HG03039 (cell line): ENCODE measurements at regions not wholly inside any gene's neighbourhood (a gene's known extent, or its start where the extent isn't known, plus 50 kb on each side); places are given as distances from the start of the nearest gene placed in this dataset.

Source experiments
- ATAC-seq: cut with Tn5 transposase; IDR thresholded peaks from one replicate; pipeline ENCODE4 v1.9.1; 2021; ENCODE audit warnings: mild to moderate bottlenecking, moderate library complexity; ENCODE audit not compliant: unreplicated experiment

GRCh38 chr1:229024528-229025130 is 246.3 kb upstream of the RAB4A start:
- ATAC-seq = no peak

- no peak for ATAC-seq
These were observed 245.3 kb upstream of the RAB4A start for GRCh38 chr1:229025576-229025975.

GRCh38 chr1:229027158-229027557 is 243.8 kb upstream of the RAB4A start:
- no peak for ATAC-seq

GRCh38 chr1:229027622-229028182 is 243.2 kb upstream of the RAB4A start:
- ATAC-seq = no peak

GRCh38 chr1:229028544-229028943 is 242.4 kb upstream of the RAB4A start:
- ATAC-seq = no peak

GRCh38 chr1:229028987-229029878 is 241.7 kb upstream of the RAB4A start:
- ATAC-seq = no peak

- ATAC-seq = no peak
These were observed 241.1 kb upstream of the RAB4A start for GRCh38 chr1:229029879-229030235.

GRCh38 chr1:229030630-229031029 is 240.3 kb upstream of the RAB4A start:
- ATAC-seq = no peak

- ATAC-seq = no peak
These were observed 239.8 kb upstream of the RAB4A start for GRCh38 chr1:229031061-229031460.

GRCh38 chr1:229031481-229032341 is 239.2 kb upstream of the RAB4A start:
- no peak for ATAC-seq

- no peak for ATAC-seq
These were observed 238.5 kb upstream of the RAB4A start for GRCh38 chr1:229032375-229032774.

GRCh38 chr1:229033480-229033879 is 237.4 kb upstream of the RAB4A start:
- ATAC-seq = no peak

- no peak for ATAC-seq
These were observed 236.6 kb upstream of the RAB4A start for GRCh38 chr1:229034342-229034741.

GRCh38 chr1:229035054-229035747 is 235.7 kb upstream of the RAB4A start:
- peak; percentile 71 for ATAC-seq

GRCh38 chr1:229035748-229036082 is 235.2 kb upstream of the RAB4A start:
- no peak for ATAC-seq

- ATAC-seq = no peak
These were observed 233.0 kb upstream of the RAB4A start for GRCh38 chr1:229037806-229038405.

- no peak for ATAC-seq
These were observed 230.1 kb upstream of the RAB4A start for GRCh38 chr1:229040630-229041358.

- ATAC-seq = no peak
These were observed 229.0 kb upstream of the RAB4A start for GRCh38 chr1:229041946-229042345.

- ATAC-seq = no peak
These were observed 228.4 kb upstream of the RAB4A start for GRCh38 chr1:229042482-229042881.

- no peak for ATAC-seq
These were observed 227.8 kb upstream of the RAB4A start for GRCh38 chr1:229043115-229043514.
